MM.1S (cell line): ENCODE measurements at regions not wholly inside any gene's neighbourhood (a gene's known extent, or its start where the extent isn't known, plus 50 kb on each side); places are given as distances from the start of the nearest gene placed in this dataset.

Source experiments
- DNase-seq: peaks from one replicate; pipeline ENCODE4 v3.0.0-alpha.2; 2015
- H2AFZ ChIP-seq: fragments of 300-600 bp; sonication (generic); 2 replicates; pipeline ENCODE4 v1.6.0; 2016; ENCODE audit warnings: antibody characterized with exemption, low read length
- H3F3A ChIP-seq: fragments of 300-600 bp; sonication (generic); 2 replicates; pipeline ENCODE4 v1.6.1; 2016; ENCODE audit warnings: mild to moderate bottlenecking, antibody characterized with exemption, low read length, moderate library complexity, mixed read lengths; ENCODE audit not compliant: insufficient read depth
- H3K27ac ChIP-seq: fragments of 300-600 bp; sonication (generic); 2 replicates; pipeline ENCODE4 v1.5.1; 2016; ENCODE audit warnings: mild to moderate bottlenecking, low read length
- H3K27me3 ChIP-seq: fragments of 300-600 bp; sonication (generic); replicated peaks from 2 replicates; pipeline ENCODE4 v1.6.0; 2016; ENCODE audit warnings: low read length; ENCODE audit not compliant: insufficient read depth
- H3K36me3 ChIP-seq: fragments of 300-600 bp; sonication (generic); replicated peaks from 2 replicates; pipeline ENCODE4 v1.6.1; 2016; ENCODE audit warnings: mild to moderate bottlenecking, low read length, mixed read lengths; ENCODE audit not compliant: insufficient read depth
- H3K4me1 ChIP-seq: fragments of 300-600 bp; sonication (generic); 2 replicates; pipeline ENCODE4 v1.6.1; 2016; ENCODE audit warnings: low read length, mixed read lengths
- H3K4me2 ChIP-seq: fragments of 300-600 bp; sonication (generic); 2 replicates; pipeline ENCODE4 v1.6.0; 2016; ENCODE audit warnings: low read depth, low read length
- H3K4me3 ChIP-seq: fragments of 300-600 bp; sonication (generic); 2 replicates; pipeline ENCODE4 v1.5.1; 2016; ENCODE audit warnings: low read length, mixed read lengths
- H3K79me2 ChIP-seq: fragments of 300-600 bp; sonication (generic); 2 replicates; pipeline ENCODE4 v1.6.1; 2016; ENCODE audit warnings: mixed run types, low read length, mixed read lengths
- H3K9ac ChIP-seq: fragments of 300-600 bp; sonication (generic); 2 replicates; pipeline ENCODE4 v1.6.1; 2016; ENCODE audit warnings: low read length, mixed read lengths
- H3K9me2 ChIP-seq: fragments of 300-600 bp; sonication (generic); replicated peaks from 2 replicates; pipeline ENCODE4 v1.6.1; 2016; ENCODE audit warnings: mild to moderate bottlenecking, low read length, mixed read lengths; ENCODE audit not compliant: insufficient read depth
- H3K9me3 ChIP-seq: fragments of 300-600 bp; sonication (generic); replicated peaks from 2 replicates; pipeline ENCODE4 v1.6.1; 2016; ENCODE audit warnings: mild to moderate bottlenecking, low read length, mixed read lengths; ENCODE audit not compliant: insufficient read depth
- H4K20me1 ChIP-seq: fragments of 300-600 bp; sonication (generic); 2 replicates; pipeline ENCODE4 v1.6.1; 2016; ENCODE audit warnings: mild to moderate bottlenecking, low read length, moderate library complexity, mixed read lengths; ENCODE audit not compliant: insufficient read depth
- CTCF ChIP-seq: fragments of 300-600 bp; sonication (generic); IDR thresholded peaks from 2 replicates; pipeline ENCODE4 v1.5.1; 2016; ENCODE audit warnings: antibody characterized with exemption, low read length, mixed read lengths
- EZH2 ChIP-seq: fragments of 300-600 bp; sonication (generic); optimal IDR thresholded peaks from 2 replicates; pipeline ENCODE3; 2017; ENCODE audit warnings: low read depth, mild to moderate bottlenecking, antibody characterized with exemption, low read length, mixed read lengths
- EZH2phosphoT487 ChIP-seq: fragments of 300-600 bp; sonication (generic); IDR thresholded peaks from 2 replicates; pipeline ENCODE4 v1.6.1; 2018; ENCODE audit warnings: antibody characterized with exemption, low read length

- Histone ChIP-seq H3K9me2 (no peaks in the 10 kb centered on the region), H3K9me3 (no peaks in the 10 kb centered on the region), H3K4me1 (no peaks in the 10 kb centered on the region), H3K4me3 (no peak overlapping the region), H3F3A (no peaks in the 10 kb centered on the region), H3K4me2 (no peak overlapping the region), H3K27ac (no peak overlapping the region), H4K20me1 (no peaks in the 10 kb centered on the region), H3K79me2 (no peaks in the 10 kb centered on the region), H3K27me3 (no peaks in the 10 kb centered on the region), H2AFZ (no peak overlapping the region), H3K9ac (no peak overlapping the region), H3K36me3 (no peaks in the 10 kb centered on the region)
- TF ChIP-seq EZH2phosphoT487: no peak
- no peak for TF ChIP-seq CTCF
- TF ChIP-seq EZH2: no peak
- DNase-seq: no peak
These were observed 101.4 kb upstream of the STC2 start for GRCh38 chr5:173429489-173430150.

- no peak overlapping the region for H3K4me2 ChIP-seq
- no peak overlapping the region for H3K4me3 ChIP-seq
- no peak overlapping the region for H3K27ac ChIP-seq
- H3K9me3 ChIP-seq: no peaks in the 10 kb centered on the region
- no peaks in the 10 kb centered on the region for H3K27me3 ChIP-seq
- H3K36me3 ChIP-seq: no peaks in the 10 kb centered on the region
- H2AFZ ChIP-seq: no peak overlapping the region
- TF ChIP-seq EZH2phosphoT487 (no peak), CTCF (no peak)
- H3F3A ChIP-seq: no peaks in the 10 kb centered on the region
- H3K9me2 ChIP-seq: no peaks in the 10 kb centered on the region
- H3K9ac ChIP-seq: no peak overlapping the region
- DNase-seq: no peak
- no peaks in the 10 kb centered on the region for H4K20me1 ChIP-seq
- H3K4me1 ChIP-seq: no peaks in the 10 kb centered on the region
- no peaks in the 10 kb centered on the region for H3K79me2 ChIP-seq
These were observed 95.4 kb upstream of the STC2 start for GRCh38 chr5:173423452-173424117.

GRCh38 chr5:173420108-173420507 lies 91.9 kb upstream of the STC2 start:
- H3K4me1 ChIP-seq: no peaks in the 10 kb centered on the region
- no peaks in the 10 kb centered on the region for H3K9me3 ChIP-seq
- no peaks in the 10 kb centered on the region for H3K36me3 ChIP-seq
- H2AFZ ChIP-seq: no peak overlapping the region
- no peak for DNase-seq
- H4K20me1 ChIP-seq: no peaks in the 10 kb centered on the region
- H3K4me2 ChIP-seq: no peak overlapping the region
- no peak overlapping the region for H3K9ac ChIP-seq
- no peak for TF ChIP-seq CTCF
- no peak for TF ChIP-seq EZH2phosphoT487
- TF ChIP-seq EZH2: no peak
- no peak overlapping the region for H3K27ac ChIP-seq
- no peaks in the 10 kb centered on the region for H3K27me3 ChIP-seq
- H3F3A ChIP-seq: no peaks in the 10 kb centered on the region
- no peak overlapping the region for H3K4me3 ChIP-seq
- H3K79me2 ChIP-seq: no peaks in the 10 kb centered on the region
- no peaks in the 10 kb centered on the region for H3K9me2 ChIP-seq
